MM.1S (cell line): ENCODE measurements at regions not wholly inside any gene's neighbourhood (a gene's known extent, or its start where the extent isn't known, plus 50 kb on each side); places are given as distances from the start of the nearest gene placed in this dataset.

Source experiments
- DNase-seq: peaks from one replicate; pipeline ENCODE4 v3.0.0-alpha.2; 2015
- H2AFZ ChIP-seq: fragments of 300-600 bp; sonication (generic); 2 replicates; pipeline ENCODE4 v1.6.0; 2016; ENCODE audit warnings: antibody characterized with exemption, low read length
- H3F3A ChIP-seq: fragments of 300-600 bp; sonication (generic); 2 replicates; pipeline ENCODE4 v1.6.1; 2016; ENCODE audit warnings: mild to moderate bottlenecking, antibody characterized with exemption, low read length, moderate library complexity, mixed read lengths; ENCODE audit not compliant: insufficient read depth
- H3K27ac ChIP-seq: fragments of 300-600 bp; sonication (generic); 2 replicates; pipeline ENCODE4 v1.5.1; 2016; ENCODE audit warnings: mild to moderate bottlenecking, low read length
- H3K27me3 ChIP-seq: fragments of 300-600 bp; sonication (generic); replicated peaks from 2 replicates; pipeline ENCODE4 v1.6.0; 2016; ENCODE audit warnings: low read length; ENCODE audit not compliant: insufficient read depth
- H3K36me3 ChIP-seq: fragments of 300-600 bp; sonication (generic); replicated peaks from 2 replicates; pipeline ENCODE4 v1.6.1; 2016; ENCODE audit warnings: mild to moderate bottlenecking, low read length, mixed read lengths; ENCODE audit not compliant: insufficient read depth
- H3K4me1 ChIP-seq: fragments of 300-600 bp; sonication (generic); 2 replicates; pipeline ENCODE4 v1.6.1; 2016; ENCODE audit warnings: low read length, mixed read lengths
- H3K4me2 ChIP-seq: fragments of 300-600 bp; sonication (generic); 2 replicates; pipeline ENCODE4 v1.6.0; 2016; ENCODE audit warnings: low read depth, low read length
- H3K4me3 ChIP-seq: fragments of 300-600 bp; sonication (generic); 2 replicates; pipeline ENCODE4 v1.5.1; 2016; ENCODE audit warnings: low read length, mixed read lengths
- H3K79me2 ChIP-seq: fragments of 300-600 bp; sonication (generic); 2 replicates; pipeline ENCODE4 v1.6.1; 2016; ENCODE audit warnings: mixed run types, low read length, mixed read lengths
- H3K9ac ChIP-seq: fragments of 300-600 bp; sonication (generic); 2 replicates; pipeline ENCODE4 v1.6.1; 2016; ENCODE audit warnings: low read length, mixed read lengths
- H3K9me2 ChIP-seq: fragments of 300-600 bp; sonication (generic); replicated peaks from 2 replicates; pipeline ENCODE4 v1.6.1; 2016; ENCODE audit warnings: mild to moderate bottlenecking, low read length, mixed read lengths; ENCODE audit not compliant: insufficient read depth
- H3K9me3 ChIP-seq: fragments of 300-600 bp; sonication (generic); replicated peaks from 2 replicates; pipeline ENCODE4 v1.6.1; 2016; ENCODE audit warnings: mild to moderate bottlenecking, low read length, mixed read lengths; ENCODE audit not compliant: insufficient read depth
- H4K20me1 ChIP-seq: fragments of 300-600 bp; sonication (generic); 2 replicates; pipeline ENCODE4 v1.6.1; 2016; ENCODE audit warnings: mild to moderate bottlenecking, low read length, moderate library complexity, mixed read lengths; ENCODE audit not compliant: insufficient read depth
- CTCF ChIP-seq: fragments of 300-600 bp; sonication (generic); IDR thresholded peaks from 2 replicates; pipeline ENCODE4 v1.5.1; 2016; ENCODE audit warnings: antibody characterized with exemption, low read length, mixed read lengths
- EZH2 ChIP-seq: fragments of 300-600 bp; sonication (generic); optimal IDR thresholded peaks from 2 replicates; pipeline ENCODE3; 2017; ENCODE audit warnings: low read depth, mild to moderate bottlenecking, antibody characterized with exemption, low read length, mixed read lengths
- EZH2phosphoT487 ChIP-seq: fragments of 300-600 bp; sonication (generic); IDR thresholded peaks from 2 replicates; pipeline ENCODE4 v1.6.1; 2018; ENCODE audit warnings: antibody characterized with exemption, low read length

- TF ChIP-seq CTCF: no peak
- TF ChIP-seq EZH2: no peak
- TF ChIP-seq EZH2phosphoT487: no peak
- H3K4me1 ChIP-seq: no peaks in the 10 kb centered on the region
- H3K27me3 ChIP-seq: no peaks in the 10 kb centered on the region
- no peak overlapping the region for H3K4me2 ChIP-seq
- no peak overlapping the region for H3K4me3 ChIP-seq
- H3K36me3 ChIP-seq: no peaks in the 10 kb centered on the region
- no peaks in the 10 kb centered on the region for H3F3A ChIP-seq
- H3K9ac ChIP-seq: no peak overlapping the region
- no peak overlapping the region for H3K27ac ChIP-seq
- no peak overlapping the region for H2AFZ ChIP-seq
- no peaks in the 10 kb centered on the region for H3K9me2 ChIP-seq
- H3K79me2 ChIP-seq: no peaks in the 10 kb centered on the region
- no peak for DNase-seq
- no peaks in the 10 kb centered on the region for H4K20me1 ChIP-seq
- H3K9me3 ChIP-seq: no peaks in the 10 kb centered on the region
These were observed 679.6 kb downstream of the MAT2B start for GRCh38 chr5:164185000-164185399.

- Histone ChIP-seq H3K9me2 (no peaks in the 10 kb centered on the region), H3K36me3 (no peaks in the 10 kb centered on the region), H3K4me3 (no peak overlapping the region), H4K20me1 (no peaks in the 10 kb centered on the region), H3K27ac (no peak overlapping the region), H3F3A (no peaks in the 10 kb centered on the region), H3K4me2 (no peak overlapping the region), H3K9me3 (no peaks in the 10 kb centered on the region), H3K27me3 (no peaks in the 10 kb centered on the region), H3K4me1 (no peaks in the 10 kb centered on the region), H3K79me2 (no peaks in the 10 kb centered on the region), H2AFZ (no peak overlapping the region), H3K9ac (no peak overlapping the region)
- DNase-seq: no peak
- no peak for TF ChIP-seq EZH2phosphoT487
- TF ChIP-seq CTCF: no peak
- no peak for TF ChIP-seq EZH2
These were observed 681.1 kb downstream of the MAT2B start for GRCh38 chr5:164186550-164186949.

- no peak overlapping the region for H3K9ac ChIP-seq
- H3F3A ChIP-seq: no peaks in the 10 kb centered on the region
- no peak overlapping the region for H3K4me2 ChIP-seq
- no peaks in the 10 kb centered on the region for H3K79me2 ChIP-seq
- H3K9me2 ChIP-seq: no peaks in the 10 kb centered on the region
- no peaks in the 10 kb centered on the region for H3K4me1 ChIP-seq
- H2AFZ ChIP-seq: no peak overlapping the region
- H3K9me3 ChIP-seq: no peaks in the 10 kb centered on the region
- no peaks in the 10 kb centered on the region for H3K27me3 ChIP-seq
- no peak overlapping the region for H3K27ac ChIP-seq
- no peak for DNase-seq
- TF ChIP-seq EZH2phosphoT487 (no peak), CTCF (no peak), EZH2 (no peak)
- H3K4me3 ChIP-seq: no peak overlapping the region
- no peaks in the 10 kb centered on the region for H3K36me3 ChIP-seq
- H4K20me1 ChIP-seq: no peaks in the 10 kb centered on the region
These were observed 682.4 kb downstream of the MAT2B start for GRCh38 chr5:164187785-164188184.
